Neural progenitor cell (in vitro differentiated cells): ENCODE measurements at regions not wholly inside any gene's neighbourhood (a gene's known extent, or its start where the extent isn't known, plus 50 kb on each side); places are given as distances from the start of the nearest gene placed in this dataset.

ENCODE experiments used
- CTCF ChIP-seq: fragments of 200-600 bp; sonication (generic); IDR thresholded peaks from 2 replicates; pipeline ENCODE4 v1.5.1; 2017; ENCODE audit warnings: antibody characterized with exemption, mild to moderate bottlenecking
- EZH2phosphoT487 ChIP-seq: fragments of 200-600 bp; sonication (generic); IDR thresholded peaks from 2 replicates; pipeline ENCODE4 v1.6.1; 2017; ENCODE audit warnings: antibody characterized with exemption

GRCh38 chr15:95594496-95594895 is 736.0 kb upstream of the NR2F2 start:
- no peak for TF ChIP-seq CTCF
- no peak for TF ChIP-seq EZH2phosphoT487
